Liver (tissue), 3 donors: ENCODE measurements at regions not wholly inside any gene's neighbourhood (a gene's known extent, or its start where the extent isn't known, plus 50 kb on each side); places are given as distances from the start of the nearest gene placed in this dataset.

ENCODE experiments used
- GABPA ChIP-seq, 2 donors: IDR thresholded peaks in 1 of 2; conservative IDR thresholded peaks in 1 of 2; 2 replicates each; pipeline ENCODE4 v1.6.1; 2016; ENCODE audit warnings: antibody characterized with exemption in 2 of 2, mild to moderate bottlenecking in 1 of 2, moderate library complexity in 1 of 2
- JUND ChIP-seq, 2 donors: IDR thresholded peaks; 2 replicates each; pipeline ENCODE4 v1.6.1; 2016; ENCODE audit warnings: antibody characterized with exemption in 2 of 2
- NR2F2 ChIP-seq: IDR thresholded peaks from 2 replicates; pipeline ENCODE4 v1.6.1; 2016; ENCODE audit warnings: antibody characterized with exemption
- SP1 ChIP-seq: IDR thresholded peaks from 2 replicates; pipeline ENCODE4 v1.6.1; 2018; ENCODE audit warnings: antibody characterized with exemption, mild to moderate bottlenecking
- TAF1 ChIP-seq: conservative IDR thresholded peaks from 2 replicates; pipeline ENCODE4 v1.6.1; 2016; ENCODE audit warnings: antibody characterized with exemption, mild to moderate bottlenecking
- YY1 ChIP-seq: IDR thresholded peaks from 2 replicates; pipeline ENCODE4 v1.6.1; 2016; ENCODE audit warnings: antibody characterized with exemption, mild to moderate bottlenecking
- TF ChIP-seq, protein P1 (sequence below): fragments of 150-350 bp; IDR thresholded peaks from 2 replicates; pipeline ENCODE4 v1.5.1; 2017; ENCODE audit warnings: improper control_type of control experiment, low read depth, low read length; ENCODE audit not compliant: missing input control
- TF ChIP-seq, protein P2 (sequence below): IDR thresholded peaks from 2 replicates; pipeline ENCODE4 v1.6.1; 2016; ENCODE audit warnings: antibody characterized with exemption
- TF ChIP-seq, protein P3 (sequence below): IDR thresholded peaks from 2 replicates; pipeline ENCODE4 v1.6.1; 2016; ENCODE audit warnings: antibody characterized with exemption, mild to moderate bottlenecking
- TF ChIP-seq, protein P4 (sequence below): IDR thresholded peaks from 2 replicates; pipeline ENCODE4 v1.6.1; 2016; ENCODE audit warnings: antibody characterized with exemption
- TF ChIP-seq, protein P5 (sequence below): IDR thresholded peaks from 2 replicates; pipeline ENCODE4 v1.6.1; 2016; ENCODE audit warnings: antibody characterized with exemption
- donor health status: healthy.
- donor health status: healthy.

DNA sequence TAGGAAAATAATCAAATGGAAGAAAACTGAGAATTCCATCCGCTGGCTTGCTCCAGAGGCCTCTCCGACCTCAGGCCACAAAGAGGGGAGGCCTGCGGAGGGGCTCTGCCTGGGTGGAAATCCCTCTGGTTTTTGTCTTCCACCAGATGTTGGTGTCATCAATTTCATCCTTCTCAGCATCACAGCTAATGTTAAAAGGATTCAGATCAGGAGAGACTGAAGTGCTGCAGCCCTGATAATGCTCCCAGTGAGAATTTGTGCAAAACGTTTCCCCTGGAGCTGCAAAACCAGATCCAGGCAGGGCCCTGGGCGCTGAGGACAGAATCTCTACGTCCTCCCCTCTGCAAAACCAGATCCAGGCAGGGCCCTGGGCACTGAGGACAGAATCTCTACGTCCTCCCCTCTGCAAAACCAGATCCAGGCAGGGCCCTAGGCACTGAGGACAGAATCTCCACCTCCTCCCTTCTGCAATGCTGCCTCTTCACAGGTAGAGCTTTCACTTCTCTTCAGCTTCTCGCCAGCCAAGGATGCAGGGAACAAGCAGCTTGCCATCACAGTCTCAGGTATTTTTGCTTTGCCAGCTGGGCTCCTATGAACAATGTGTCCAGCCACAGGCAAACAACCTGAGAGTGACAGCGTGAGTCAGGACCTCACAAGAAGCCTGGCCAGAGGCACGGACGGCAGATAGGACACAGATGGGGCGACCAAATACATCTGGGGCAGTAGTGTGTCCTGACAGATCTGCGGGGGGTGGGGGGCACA, 81.2 kb downstream of the TMEM18 start:
- no peak for TF ChIP-seq TAF1
- TF ChIP-seq, protein P1, sequence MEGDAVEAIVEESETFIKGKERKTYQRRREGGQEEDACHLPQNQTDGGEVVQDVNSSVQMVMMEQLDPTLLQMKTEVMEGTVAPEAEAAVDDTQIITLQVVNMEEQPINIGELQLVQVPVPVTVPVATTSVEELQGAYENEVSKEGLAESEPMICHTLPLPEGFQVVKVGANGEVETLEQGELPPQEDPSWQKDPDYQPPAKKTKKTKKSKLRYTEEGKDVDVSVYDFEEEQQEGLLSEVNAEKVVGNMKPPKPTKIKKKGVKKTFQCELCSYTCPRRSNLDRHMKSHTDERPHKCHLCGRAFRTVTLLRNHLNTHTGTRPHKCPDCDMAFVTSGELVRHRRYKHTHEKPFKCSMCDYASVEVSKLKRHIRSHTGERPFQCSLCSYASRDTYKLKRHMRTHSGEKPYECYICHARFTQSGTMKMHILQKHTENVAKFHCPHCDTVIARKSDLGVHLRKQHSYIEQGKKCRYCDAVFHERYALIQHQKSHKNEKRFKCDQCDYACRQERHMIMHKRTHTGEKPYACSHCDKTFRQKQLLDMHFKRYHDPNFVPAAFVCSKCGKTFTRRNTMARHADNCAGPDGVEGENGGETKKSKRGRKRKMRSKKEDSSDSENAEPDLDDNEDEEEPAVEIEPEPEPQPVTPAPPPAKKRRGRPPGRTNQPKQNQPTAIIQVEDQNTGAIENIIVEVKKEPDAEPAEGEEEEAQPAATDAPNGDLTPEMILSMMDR: no peak
- no peak for TF ChIP-seq JUND (IDR thresholded peaks at IDR 0.05)
- TF ChIP-seq NR2F2: no peak
- TF ChIP-seq, protein P2, sequence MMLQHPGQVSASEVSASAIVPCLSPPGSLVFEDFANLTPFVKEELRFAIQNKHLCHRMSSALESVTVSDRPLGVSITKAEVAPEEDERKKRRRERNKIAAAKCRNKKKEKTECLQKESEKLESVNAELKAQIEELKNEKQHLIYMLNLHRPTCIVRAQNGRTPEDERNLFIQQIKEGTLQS: no peak
- TF ChIP-seq, protein P3, sequence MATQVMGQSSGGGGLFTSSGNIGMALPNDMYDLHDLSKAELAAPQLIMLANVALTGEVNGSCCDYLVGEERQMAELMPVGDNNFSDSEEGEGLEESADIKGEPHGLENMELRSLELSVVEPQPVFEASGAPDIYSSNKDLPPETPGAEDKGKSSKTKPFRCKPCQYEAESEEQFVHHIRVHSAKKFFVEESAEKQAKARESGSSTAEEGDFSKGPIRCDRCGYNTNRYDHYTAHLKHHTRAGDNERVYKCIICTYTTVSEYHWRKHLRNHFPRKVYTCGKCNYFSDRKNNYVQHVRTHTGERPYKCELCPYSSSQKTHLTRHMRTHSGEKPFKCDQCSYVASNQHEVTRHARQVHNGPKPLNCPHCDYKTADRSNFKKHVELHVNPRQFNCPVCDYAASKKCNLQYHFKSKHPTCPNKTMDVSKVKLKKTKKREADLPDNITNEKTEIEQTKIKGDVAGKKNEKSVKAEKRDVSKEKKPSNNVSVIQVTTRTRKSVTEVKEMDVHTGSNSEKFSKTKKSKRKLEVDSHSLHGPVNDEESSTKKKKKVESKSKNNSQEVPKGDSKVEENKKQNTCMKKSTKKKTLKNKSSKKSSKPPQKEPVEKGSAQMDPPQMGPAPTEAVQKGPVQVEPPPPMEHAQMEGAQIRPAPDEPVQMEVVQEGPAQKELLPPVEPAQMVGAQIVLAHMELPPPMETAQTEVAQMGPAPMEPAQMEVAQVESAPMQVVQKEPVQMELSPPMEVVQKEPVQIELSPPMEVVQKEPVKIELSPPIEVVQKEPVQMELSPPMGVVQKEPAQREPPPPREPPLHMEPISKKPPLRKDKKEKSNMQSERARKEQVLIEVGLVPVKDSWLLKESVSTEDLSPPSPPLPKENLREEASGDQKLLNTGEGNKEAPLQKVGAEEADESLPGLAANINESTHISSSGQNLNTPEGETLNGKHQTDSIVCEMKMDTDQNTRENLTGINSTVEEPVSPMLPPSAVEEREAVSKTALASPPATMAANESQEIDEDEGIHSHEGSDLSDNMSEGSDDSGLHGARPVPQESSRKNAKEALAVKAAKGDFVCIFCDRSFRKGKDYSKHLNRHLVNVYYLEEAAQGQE: no peak
- no peak for TF ChIP-seq GABPA (IDR thresholded peaks at IDR 0.05 in 1 of 2, conservative IDR thresholded peaks at IDR 0.05 in 1 of 2)
- TF ChIP-seq, protein P4, sequence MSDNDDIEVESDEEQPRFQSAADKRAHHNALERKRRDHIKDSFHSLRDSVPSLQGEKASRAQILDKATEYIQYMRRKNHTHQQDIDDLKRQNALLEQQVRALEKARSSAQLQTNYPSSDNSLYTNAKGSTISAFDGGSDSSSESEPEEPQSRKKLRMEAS: no peak
- TF ChIP-seq YY1: no peak
- TF ChIP-seq SP1: no peak
- TF ChIP-seq, protein P5, sequence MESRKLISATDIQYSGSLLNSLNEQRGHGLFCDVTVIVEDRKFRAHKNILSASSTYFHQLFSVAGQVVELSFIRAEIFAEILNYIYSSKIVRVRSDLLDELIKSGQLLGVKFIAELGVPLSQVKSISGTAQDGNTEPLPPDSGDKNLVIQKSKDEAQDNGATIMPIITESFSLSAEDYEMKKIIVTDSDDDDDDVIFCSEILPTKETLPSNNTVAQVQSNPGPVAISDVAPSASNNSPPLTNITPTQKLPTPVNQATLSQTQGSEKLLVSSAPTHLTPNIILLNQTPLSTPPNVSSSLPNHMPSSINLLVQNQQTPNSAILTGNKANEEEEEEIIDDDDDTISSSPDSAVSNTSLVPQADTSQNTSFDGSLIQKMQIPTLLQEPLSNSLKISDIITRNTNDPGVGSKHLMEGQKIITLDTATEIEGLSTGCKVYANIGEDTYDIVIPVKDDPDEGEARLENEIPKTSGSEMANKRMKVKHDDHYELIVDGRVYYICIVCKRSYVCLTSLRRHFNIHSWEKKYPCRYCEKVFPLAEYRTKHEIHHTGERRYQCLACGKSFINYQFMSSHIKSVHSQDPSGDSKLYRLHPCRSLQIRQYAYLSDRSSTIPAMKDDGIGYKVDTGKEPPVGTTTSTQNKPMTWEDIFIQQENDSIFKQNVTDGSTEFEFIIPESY: no peak
